HepG2 (cell line): ENCODE measurements at regions not wholly inside any gene's neighbourhood (a gene's known extent, or its start where the extent isn't known, plus 50 kb on each side); places are given as distances from the start of the nearest gene placed in this dataset.

Experiments used
- ATAC-seq: fragments of 200-7000 bp; cut with Tn5 transposase; 3 replicates; pipeline ENCODE4 v1.9.1; 2020; ENCODE audit warnings: mild to moderate bottlenecking, moderate library complexity
- BruUV-seq: library from RNA; stranded (reverse); fragments of 400-500 nt; replicated peaks from 2 replicates; lab custom pipeline; 2021; lab: Mats Ljungman, UMichigan
- CTCF ChIA-PET: fragments of 300-600 bp; formaldehyde crosslinking; extraction: SDS; loops from one replicate; lab custom pipeline; 2021; ENCODE audit warnings: low total read pairs, inconsistent platforms, low intra/inter-chr PET ratio; lab: Yijun Ruan, JAX
- POLR2A ChIA-PET: fragments of 350-600 bp; sonication (Branson Sonifier 250); formaldehyde crosslinking; loops from one replicate; lab custom pipeline; 2020; ENCODE audit warnings: antibody characterized with exemption, inconsistent platforms; lab: Yijun Ruan, JAX
- DNase-seq: peaks from one replicate; pipeline ENCODE4 v3.0.0-alpha.2; 2015; ENCODE audit warnings: low spot score
- FAIRE-seq: peaks from 3 replicates; lab custom pipeline; 2011; peaks lifted over from hg19 to GRCh38; lab: Jason Lieb, UNC
- H2AFZ ChIP-seq: one replicate; pipeline ENCODE4 v1.6.1; 2011; ENCODE audit warnings: low read length, inconsistent platforms
- H3K27ac ChIP-seq: fragments of 300-600 bp; 3 replicates; pipeline ENCODE4 v1.8.0; 2011; ENCODE audit warnings: mixed run types, mild to moderate bottlenecking, mixed read lengths, low read length, inconsistent platforms; ENCODE audit not compliant: insufficient read depth; ENCODE audit errors: extremely low read length
- H3K27me3 ChIP-seq, 2 experiments: fragments of 200-600 bp in 1 of 2; 2 replicates in 1 of 2; 3 replicates in 1 of 2; pipeline versions ENCODE4 v1.6.0 to v1.8.0; 2011; ENCODE audit warnings: low read length in 2 of 2, mild to moderate bottlenecking in 2 of 2, moderate library complexity in 2 of 2, inconsistent platforms in 1 of 2; ENCODE audit not compliant: insufficient read depth in 2 of 2, control insufficient read depth in 1 of 2
- H3K36me3 ChIP-seq, 2 experiments: fragments of 200-600 bp in 1 of 2; replicated peaks in 1 of 2; 2 replicates in 1 of 2; 3 replicates in 1 of 2; pipeline versions ENCODE4 v1.5.1 to v1.8.0; 2011; ENCODE audit warnings: low read length in 2 of 2, inconsistent platforms in 1 of 2; ENCODE audit not compliant: insufficient read depth in 2 of 2, control insufficient read depth in 1 of 2
- H3K4me1 ChIP-seq: 2 replicates; pipeline ENCODE4 v1.5.1; 2012; ENCODE audit warnings: low read length, inconsistent platforms; ENCODE audit not compliant: insufficient read depth
- H3K4me2 ChIP-seq: 2 replicates; pipeline ENCODE4 v1.6.0; 2011; ENCODE audit warnings: low read depth, low read length, inconsistent platforms
- H3K4me3 ChIP-seq, 3 experiments: fragments of 200-600 bp in 1 of 3; sonication (generic), shearing (Covaris generic) in 1 of 3; replicated peaks in 1 of 3; 2 replicates each; pipeline ENCODE4 v1.5.1; 2011 to 2016; ENCODE audit warnings: low read length in 3 of 3, inconsistent platforms in 2 of 3, low read depth in 2 of 3, mild to moderate bottlenecking in 2 of 3, control low read depth in 1 of 3, mixed read lengths in 1 of 3; ENCODE audit not compliant: insufficient read depth in 1 of 3
- H3K79me2 ChIP-seq: one replicate; pipeline ENCODE4 v1.6.1; 2011; ENCODE audit warnings: low read length, inconsistent platforms; ENCODE audit not compliant: insufficient read depth
- H3K9ac ChIP-seq: 2 replicates; pipeline ENCODE4 v1.6.0; 2011; ENCODE audit warnings: mild to moderate bottlenecking, low read depth, low read length, inconsistent platforms; ENCODE audit not compliant: insufficient read depth
- H3K9me3 ChIP-seq: 2 replicates; pipeline ENCODE4 v1.5.1; 2012; ENCODE audit warnings: mild to moderate bottlenecking, low read length
- H4K20me1 ChIP-seq: 2 replicates; pipeline ENCODE4 v1.6.0; 2011; ENCODE audit warnings: inconsistent platforms, mild to moderate bottlenecking, low read length, moderate library complexity; ENCODE audit not compliant: insufficient read depth
- EZH2 ChIP-seq: conservative IDR thresholded peaks from 2 replicates; pipeline ENCODE4 v1.6.1; 2012; ENCODE audit warnings: mild to moderate bottlenecking, low read depth, low read length, moderate library complexity
- GZF1 ChIP-seq: sonication (generic); formaldehyde crosslinking; IDR thresholded peaks from 2 replicates; pipeline ENCODE4 v1.5.1; 2020; ENCODE audit warnings: mild to moderate bottlenecking, missing genetic modification reagents
- MAFF ChIP-seq: IDR thresholded peaks from 2 replicates; pipeline ENCODE4 v1.6.1; 2011; ENCODE audit warnings: low read depth, low read length, improper control_type of control experiment
- MAFK ChIP-seq, 2 experiments: IDR thresholded peaks in 1 of 2; conservative IDR thresholded peaks in 1 of 2; 2 replicates each; pipeline ENCODE4 v1.6.1; 2011; ENCODE audit warnings: improper control_type of control experiment in 2 of 2, low read length in 2 of 2
- ZNF580 ChIP-seq: IDR thresholded peaks from 2 replicates; pipeline ENCODE4 v1.6.1; 2016; ENCODE audit warnings: low read depth, borderline replicate concordance
- WGBS: methylation state at CpG from one replicate; pipeline ENCODE4 v1.1.6; 2017; ENCODE audit warnings: low lambda C conversion rate; 5-methylcytosine and 5-hydroxymethylcytosine counted together
- in situ Hi-C: cut with HindIII; loops from 2 replicates; pipeline ENCODE4 v1.10.0; 2017; ENCODE audit warnings: low pct_unique_long_range_greater_than_20kb; ENCODE audit not compliant: extremely low pct_ligation_motif_present
- intact Hi-C: fragments of 100-400 bp; cut with micrococcal nuclease; formaldehyde crosslinking; loops from one replicate; pipeline ENCODE4 v1.10.0; 2022; ENCODE audit not compliant: unreplicated experiment

GRCh38 chr2:242047963-242048362 is 178.4 kb downstream of the RTP5 start:
- no peak overlapping the region for H3K4me2 ChIP-seq
- DNase-seq (no peak), ATAC-seq (no peak), FAIRE-seq (no peak)
- CTCF ChIA-PET, result no interaction called here
- H3K4me1 ChIP-seq, result peaks cover 11% of the 10 kb centered on the region; the same call in 1 of the 2 replicates
- no peaks in the 10 kb centered on the region for H3K36me3 ChIP-seq
- intact Hi-C loops (no loop called here), in situ Hi-C loops (no loop called here)
- POLR2A ChIA-PET, result no interaction called here
- 77% methylated on average over 12 of the region's 12 CpGs for WGBS
- no peak overlapping the region for H3K9ac ChIP-seq
- 0 out of 2 replicates have a peak, but pooled peaks have one; percentile 25 for TF ChIP-seq EZH2
- no peak for TF ChIP-seq ZNF580
- no peak overlapping the region for H2AFZ ChIP-seq
- no TSS peak for BruUV-seq
- no peaks in the 10 kb centered on the region for H4K20me1 ChIP-seq
- H3K4me3 ChIP-seq, result no peak overlapping the region
- no peaks in the 10 kb centered on the region for H3K9me3 ChIP-seq
- H3K27ac ChIP-seq, result no peak overlapping the region
- H3K79me2 ChIP-seq, result no peaks in the 10 kb centered on the region
- H3K27me3 ChIP-seq, result peaks cover 2 to 28% of the 10 kb centered on the region in 2 experiments; a peak in 4 of 5 replicates

GRCh38 chr2:242048479-242048878 is 178.9 kb downstream of the RTP5 start:
- ChIA-PET CTCF (no interaction called here), POLR2A (no interaction called here)
- no peak overlapping the region for H3K4me2 ChIP-seq
- no TSS peak for BruUV-seq
- DNase-seq (no peak), FAIRE-seq (no peak), ATAC-seq (no peak)
- TF ChIP-seq GZF1 (CRISPR knock-in tag) (no peak), MAFK (conservative IDR thresholded peaks at IDR 0.05 in 1 of 2, IDR thresholded peaks at IDR 0.05 in 1 of 2; ENCODE audit: low read length in 2 of 2) (peak; percentile 80 to 85), MAFF (peak; percentile 83)
- no peak overlapping the region for H3K4me3 ChIP-seq
- H3K27ac ChIP-seq, result no peak overlapping the region
- H3K79me2 ChIP-seq, result no peaks in the 10 kb centered on the region
- H3K27me3 ChIP-seq, result peaks cover 2 to 23% of the 10 kb centered on the region in 2 experiments; a peak in 3 of 5 replicates
- H3K4me1 ChIP-seq, result peaks cover 11% of the 10 kb centered on the region; the same call in 1 of the 2 replicates
- H2AFZ ChIP-seq, result no peak overlapping the region
- 77% methylated on average over 2 of the region's 2 CpGs for WGBS
- no peaks in the 10 kb centered on the region for H3K9me3 ChIP-seq
- H4K20me1 ChIP-seq, result no peaks in the 10 kb centered on the region
- in situ Hi-C loops (no loop called here), intact Hi-C loops (no loop called here)
- H3K9ac ChIP-seq, result no peak overlapping the region
- no peaks in the 10 kb centered on the region for H3K36me3 ChIP-seq
